HCT116 (cell line): ENCODE measurements at regions not wholly inside any gene's neighbourhood (a gene's known extent, or its start where the extent isn't known, plus 50 kb on each side); places are given as distances from the start of the nearest gene placed in this dataset.

Source experiments
- ATAC-seq: fragments of 200-7000 bp; cut with Tn5 transposase; 2 replicates; pipeline ENCODE4 v1.9.1; 2020; ENCODE audit warnings: mild to moderate bottlenecking, moderate library complexity
- BruUV-seq: library from RNA; stranded (reverse); fragments of 400-500 nt; replicated peaks from 2 replicates; lab custom pipeline; 2021; lab: Mats Ljungman, UMichigan
- CTCF ChIA-PET: fragments of 300-600 bp; sonication (Branson Sonifier 250); formaldehyde crosslinking; loops from one replicate; lab custom pipeline; 2021; ENCODE audit warnings: antibody characterized with exemption; lab: Charles Lee
- POLR2A ChIA-PET: fragments of 300-600, 350-600 bp; sonication (Branson Sonifier 250); formaldehyde crosslinking; loops from one replicate; lab custom pipeline; 2021; ENCODE audit warnings: antibody characterized with exemption; lab: Charles Lee
- RAD21 ChIA-PET, 2 experiments: fragments of 300-600 bp; sonication (Branson Sonifier 250); formaldehyde crosslinking; loops; one replicate each; lab custom pipeline; 2023; ENCODE audit warnings: low total read pairs in 2 of 2; ENCODE audit not compliant: uncharacterized antibody in 2 of 2, unreplicated experiment in 2 of 2, low non-redundant PET in 1 of 2; lab: Charles Lee
- DNase-seq: peaks from one replicate; pipeline ENCODE4 v3.0.0-alpha.2; 2010; ENCODE audit warnings: low read depth, low spot score
- H2AFZ ChIP-seq: fragments of 200-600 bp; shearing (Covaris generic), sonication (generic); 2 replicates; pipeline ENCODE4 v1.6.1; 2017; ENCODE audit warnings: low read depth, mixed run types, mixed read lengths, antibody characterized with exemption, low read length; ENCODE audit not compliant: poor library complexity, severe bottlenecking
- H3K27ac ChIP-seq: 2 replicates; pipeline ENCODE4 v1.5.1; 2012; ENCODE audit warnings: low read depth, low read length
- H3K27me3 ChIP-seq: fragments of 200-600 bp; sonication (generic); 2 replicates; pipeline ENCODE4 v1.6.1; 2016; ENCODE audit warnings: mixed run types, low read length, mixed read lengths; ENCODE audit not compliant: insufficient read depth
- H3K36me3 ChIP-seq, 2 experiments: fragments of 200-500 bp in 1 of 2; fragments of 200-600 bp in 1 of 2; sonication (Bioruptor generic) in 1 of 2; sonication (generic) in 1 of 2; 2 replicates each; pipeline versions ENCODE4 v1.5.1 to v1.6.1; 2014 to 2016; ENCODE audit warnings: low read length in 2 of 2, inconsistent platforms in 1 of 2, mixed read lengths in 1 of 2, mixed run types in 1 of 2; ENCODE audit not compliant: insufficient read depth in 2 of 2, control insufficient read depth in 1 of 2
- H3K4me1 ChIP-seq, 2 experiments: fragments of 200-600 bp in 1 of 2; sonication (generic) in 1 of 2; 2 replicates each; pipeline versions ENCODE4 v1.5.1 to v1.6.1; 2012 to 2017; ENCODE audit warnings: low read length in 2 of 2, inconsistent platforms in 1 of 2, mild to moderate bottlenecking in 1 of 2, mixed read lengths in 1 of 2, mixed run types in 1 of 2, moderate library complexity in 1 of 2; ENCODE audit not compliant: insufficient read depth in 2 of 2, control insufficient read depth in 1 of 2
- H3K4me2 ChIP-seq: fragments of 200-600 bp; sonication (generic); 2 replicates; pipeline ENCODE4 v1.6.1; 2017; ENCODE audit warnings: mixed run types, low read length, mixed read lengths
- H3K4me3 ChIP-seq, 2 experiments: fragments of 200-600 bp in 1 of 2; sonication (generic) in 1 of 2; replicated peaks in 1 of 2; 2 replicates each; pipeline ENCODE4 v1.5.1; 2011 to 2016; ENCODE audit warnings: low read length in 2 of 2, control low read depth in 1 of 2, low read depth in 1 of 2, mild to moderate bottlenecking in 1 of 2, mixed read lengths in 1 of 2, mixed run types in 1 of 2
- H3K79me2 ChIP-seq: fragments of 200-600 bp; sonication (generic); 2 replicates; pipeline ENCODE4 v1.6.1; 2017; ENCODE audit warnings: mild to moderate bottlenecking, mixed run types, low read length, moderate library complexity, mixed read lengths; ENCODE audit not compliant: insufficient read depth
- H3K9ac ChIP-seq: fragments of 200-600 bp; sonication (generic); 2 replicates; pipeline ENCODE4 v1.6.1; 2016; ENCODE audit warnings: low read length, mixed read lengths
- H3K9me2 ChIP-seq: fragments of 200-600 bp; sonication (generic), shearing (Covaris generic); 2 replicates; pipeline ENCODE4 v1.6.1; 2017; ENCODE audit warnings: mixed run types, mild to moderate bottlenecking, moderate library complexity; ENCODE audit not compliant: insufficient read depth
- H3K9me3 ChIP-seq, 2 experiments: fragments of 200-500 bp in 1 of 2; fragments of 200-600 bp in 1 of 2; sonication (Bioruptor generic) in 1 of 2; sonication (generic) in 1 of 2; 2 replicates each; pipeline ENCODE4 v1.6.1; 2014 to 2017; ENCODE audit warnings: low read length in 2 of 2, mixed read lengths in 2 of 2, inconsistent platforms in 1 of 2, low read depth in 1 of 2, mild to moderate bottlenecking in 1 of 2, mixed run types in 1 of 2, moderate library complexity in 1 of 2; ENCODE audit not compliant: control insufficient read depth in 1 of 2, insufficient read depth in 1 of 2
- H4K20me1 ChIP-seq: fragments of 200-600 bp; sonication (generic), shearing (Covaris generic); 2 replicates; pipeline ENCODE4 v1.6.1; 2017; ENCODE audit warnings: mixed run types, mild to moderate bottlenecking, moderate library complexity; ENCODE audit not compliant: insufficient read depth
- CBX3 ChIP-seq: IDR thresholded peaks from 2 replicates; pipeline ENCODE4 v1.6.1; 2012; ENCODE audit warnings: low read depth
- EGR1 ChIP-seq: IDR thresholded peaks from 2 replicates; pipeline ENCODE4 v1.6.1; 2012; ENCODE audit warnings: low read depth
- ELF1 ChIP-seq: IDR thresholded peaks from 2 replicates; pipeline ENCODE4 v1.6.1; 2012; ENCODE audit warnings: low read depth, borderline replicate concordance
- EZH2 ChIP-seq: fragments of 200-600 bp; sonication (generic); IDR thresholded peaks from 2 replicates; pipeline ENCODE4 v1.6.1; 2017; ENCODE audit warnings: antibody characterized with exemption, mixed run types
- FOSL1 ChIP-seq: IDR thresholded peaks from 2 replicates; pipeline ENCODE4 v1.6.1; 2012; ENCODE audit warnings: low read depth
- JUND ChIP-seq: IDR thresholded peaks from 2 replicates; pipeline ENCODE4 v1.6.1; 2012
- POLR2AphosphoS5 ChIP-seq: IDR thresholded peaks from 2 replicates; pipeline ENCODE4 v1.6.1; 2011; ENCODE audit warnings: mild to moderate bottlenecking, low read depth, low read length, moderate library complexity
- RAD21 ChIP-seq: IDR thresholded peaks from 2 replicates; pipeline ENCODE4 v1.6.1; 2012; ENCODE audit warnings: low read depth, mild to moderate bottlenecking
- SRF ChIP-seq: IDR thresholded peaks from 2 replicates; pipeline ENCODE4 v1.6.1; 2012; ENCODE audit warnings: low read depth
- ZFX ChIP-seq: fragments of 450-650 bp; IDR thresholded peaks from 2 replicates; pipeline ENCODE4 v1.6.1; 2017
- intact Hi-C: fragments of 100-400 bp; cut with micrococcal nuclease; formaldehyde crosslinking; loops from 2 replicates; pipeline ENCODE4 v1.10.0; 2022
- TF ChIP-seq, protein P1 (sequence below): IDR thresholded peaks from 2 replicates; pipeline ENCODE4 v1.6.1; 2012
- TF ChIP-seq, protein P2 (sequence below), 3 experiments: fragments of 200-600 bp in 1 of 3; sonication (generic) in 1 of 3; IDR thresholded peaks in 2 of 3; conservative IDR thresholded peaks in 1 of 3; 2 replicates each; pipeline ENCODE4 v1.5.1; 2012 to 2017; ENCODE audit warnings: low read depth in 2 of 3, low read length in 2 of 3, antibody characterized with exemption in 1 of 3, borderline replicate concordance in 1 of 3, control low read depth in 1 of 3, mild to moderate bottlenecking in 1 of 3, mixed read lengths in 1 of 3, mixed run types in 1 of 3, moderate library complexity in 1 of 3; ENCODE audit not compliant: insufficient read depth in 1 of 3
- TF ChIP-seq, protein P3 (sequence below): IDR thresholded peaks from 2 replicates; pipeline ENCODE4 v1.6.1; 2012

DNA sequence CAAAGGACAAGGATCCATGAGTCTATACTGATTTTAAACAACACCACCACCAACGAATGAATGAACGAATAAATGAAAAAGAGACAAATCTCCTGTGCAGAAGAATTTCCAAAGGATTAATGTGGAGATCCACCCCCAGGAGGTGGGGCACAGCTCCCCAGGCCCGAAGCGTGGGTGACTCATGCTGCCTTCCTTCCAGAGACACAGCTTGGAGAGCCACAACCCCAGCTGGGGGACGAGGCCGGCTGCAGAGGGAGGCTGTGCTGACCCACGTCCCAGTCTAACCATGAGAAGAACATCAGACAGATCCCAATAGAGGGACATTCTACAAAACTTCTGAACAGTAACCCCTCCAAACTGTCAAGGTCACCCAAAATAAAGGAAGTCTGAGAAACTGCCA lies 557.3 kb upstream of the SALL3 start:
- no peaks in the 10 kb centered on the region for H4K20me1 ChIP-seq
- POLR2A ChIA-PET: no interaction called here
- no peak overlapping the region for H3K4me3 ChIP-seq
- H3K9me2 ChIP-seq: no peaks in the 10 kb centered on the region
- BruUV-seq: no TSS peak
- intact Hi-C loops: no loop called here
- CTCF ChIA-PET: no interaction called here
- DNase-seq: no peak
- no peak for ATAC-seq
- no peak overlapping the region for H3K9ac ChIP-seq
- RAD21 ChIA-PET: no interaction called here
- H3K27ac ChIP-seq: no peak overlapping the region
- H3K36me3 ChIP-seq: no peaks in the 10 kb centered on the region
- H3K9me3 ChIP-seq: peaks cover 0 to 18% of the 10 kb centered on the region in 2 experiments; a peak in 2 of 4 replicates
- no peaks in the 10 kb centered on the region for H3K4me1 ChIP-seq
- H3K27me3 ChIP-seq: no peaks in the 10 kb centered on the region
- TF ChIP-seq ZFX (no peak), POLR2AphosphoS5 (no peak), RAD21 (no peak), FOSL1 (no peak), EGR1 (no peak), JUND (no peak), ELF1 (no peak), CBX3 (no peak), EZH2 (no peak), SRF (no peak)
- TF ChIP-seq, protein P1, sequence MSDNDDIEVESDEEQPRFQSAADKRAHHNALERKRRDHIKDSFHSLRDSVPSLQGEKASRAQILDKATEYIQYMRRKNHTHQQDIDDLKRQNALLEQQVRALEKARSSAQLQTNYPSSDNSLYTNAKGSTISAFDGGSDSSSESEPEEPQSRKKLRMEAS: no peak
- TF ChIP-seq, protein P2, sequence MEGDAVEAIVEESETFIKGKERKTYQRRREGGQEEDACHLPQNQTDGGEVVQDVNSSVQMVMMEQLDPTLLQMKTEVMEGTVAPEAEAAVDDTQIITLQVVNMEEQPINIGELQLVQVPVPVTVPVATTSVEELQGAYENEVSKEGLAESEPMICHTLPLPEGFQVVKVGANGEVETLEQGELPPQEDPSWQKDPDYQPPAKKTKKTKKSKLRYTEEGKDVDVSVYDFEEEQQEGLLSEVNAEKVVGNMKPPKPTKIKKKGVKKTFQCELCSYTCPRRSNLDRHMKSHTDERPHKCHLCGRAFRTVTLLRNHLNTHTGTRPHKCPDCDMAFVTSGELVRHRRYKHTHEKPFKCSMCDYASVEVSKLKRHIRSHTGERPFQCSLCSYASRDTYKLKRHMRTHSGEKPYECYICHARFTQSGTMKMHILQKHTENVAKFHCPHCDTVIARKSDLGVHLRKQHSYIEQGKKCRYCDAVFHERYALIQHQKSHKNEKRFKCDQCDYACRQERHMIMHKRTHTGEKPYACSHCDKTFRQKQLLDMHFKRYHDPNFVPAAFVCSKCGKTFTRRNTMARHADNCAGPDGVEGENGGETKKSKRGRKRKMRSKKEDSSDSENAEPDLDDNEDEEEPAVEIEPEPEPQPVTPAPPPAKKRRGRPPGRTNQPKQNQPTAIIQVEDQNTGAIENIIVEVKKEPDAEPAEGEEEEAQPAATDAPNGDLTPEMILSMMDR (IDR thresholded peaks at IDR 0.05 in 2 of 3, conservative IDR thresholded peaks at IDR 0.05 in 1 of 3; ENCODE audit: borderline replicate concordance in 1 of 3, insufficient read depth in 1 of 3, low read depth in 2 of 3, low read length in 2 of 3): no peak
- TF ChIP-seq, protein P3, sequence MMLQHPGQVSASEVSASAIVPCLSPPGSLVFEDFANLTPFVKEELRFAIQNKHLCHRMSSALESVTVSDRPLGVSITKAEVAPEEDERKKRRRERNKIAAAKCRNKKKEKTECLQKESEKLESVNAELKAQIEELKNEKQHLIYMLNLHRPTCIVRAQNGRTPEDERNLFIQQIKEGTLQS: no peak
- no peak overlapping the region for H3K4me2 ChIP-seq
- H2AFZ ChIP-seq: no peak overlapping the region
- no peaks in the 10 kb centered on the region for H3K79me2 ChIP-seq
